ENCODE measurements at regions not wholly inside any gene's neighbourhood (a gene's known extent, or its start where the extent isn't known, plus 50 kb on each side); places are given as distances from the start of the nearest gene placed in this dataset.

DNA sequence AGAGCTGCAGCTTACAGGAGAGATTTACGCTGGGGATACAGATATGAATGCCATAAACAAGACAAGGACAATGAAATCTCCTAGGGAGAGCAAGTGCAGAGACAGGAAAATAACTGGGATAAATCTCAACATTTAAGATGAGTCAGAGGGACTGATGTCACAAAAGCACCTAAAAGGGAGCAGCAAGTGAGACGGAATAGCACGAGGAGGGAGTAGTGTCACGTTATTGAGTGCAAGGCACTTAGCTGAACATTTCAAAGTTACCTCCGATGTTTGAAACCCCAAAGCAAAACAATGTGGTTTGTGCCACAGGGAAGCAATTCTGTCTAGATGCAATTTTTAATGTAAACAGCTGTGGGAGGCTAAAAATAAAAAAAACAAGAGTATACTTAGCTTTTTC lies 1131.7 kb upstream of the EYS start:
- no peak for DNase-seq (ENCODE audit: low read depth)

DNA sequence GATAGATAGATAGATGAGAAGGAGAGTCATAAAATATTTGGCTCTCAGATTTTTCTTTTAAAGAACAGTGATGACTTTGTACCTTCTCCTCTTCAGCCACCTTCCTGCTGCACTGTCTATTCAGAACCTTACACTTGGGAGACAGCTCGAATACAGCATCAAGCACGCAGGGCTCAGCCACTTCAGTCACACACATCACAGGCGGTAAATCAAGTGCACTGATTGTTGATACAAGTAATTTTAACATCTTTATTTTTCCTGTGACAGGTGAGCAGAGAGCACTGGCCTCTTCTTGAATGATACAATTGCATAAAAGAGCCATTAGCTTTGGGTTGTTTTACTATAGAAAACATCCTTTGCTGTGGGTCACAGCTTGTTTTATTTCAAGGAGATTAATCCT lies 1118.5 kb upstream of the EYS start:
- DNase-seq (ENCODE audit: low read depth) = no peak

DNA sequence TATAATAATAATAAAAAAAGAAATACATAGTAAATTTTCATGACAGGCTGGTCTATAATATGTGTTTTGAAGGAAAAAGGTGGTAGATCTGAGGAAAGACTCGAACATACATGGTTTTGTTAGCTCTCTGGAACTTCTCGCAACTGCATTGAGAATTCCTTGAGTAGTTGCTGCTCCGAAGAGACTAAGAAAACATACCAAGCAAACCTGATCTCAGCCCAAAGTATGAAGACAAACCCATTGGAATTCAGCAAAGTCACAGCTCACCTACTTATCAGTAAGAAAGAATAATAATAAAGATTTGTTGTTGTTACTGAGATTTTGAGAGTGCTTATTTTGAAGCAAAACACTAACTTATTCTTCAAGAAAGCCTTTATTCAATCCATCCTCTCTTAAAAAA lies 1107.1 kb upstream of the EYS start:
- no peak for DNase-seq (ENCODE audit: low read depth)

DNA sequence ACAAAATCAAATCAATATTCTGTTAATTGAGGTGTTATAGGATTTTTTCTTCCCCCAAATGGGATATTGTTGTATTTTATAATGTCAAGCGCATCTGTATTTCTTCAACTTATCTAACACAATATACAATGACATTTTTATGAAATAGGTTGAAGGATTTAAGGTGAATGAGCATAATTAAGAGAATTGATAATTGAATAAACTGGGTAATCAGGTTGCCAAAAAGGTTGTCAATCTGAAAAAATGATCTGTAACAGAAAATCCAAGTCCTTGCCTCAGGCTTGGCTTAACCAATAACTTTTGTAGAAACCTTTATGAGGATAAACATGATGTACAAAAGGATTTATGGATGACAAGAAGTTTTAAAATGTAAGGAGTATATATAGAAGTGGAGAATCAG lies 1101.7 kb upstream of the EYS start:
- DNase-seq (ENCODE audit: low read depth) = no peak

DNA sequence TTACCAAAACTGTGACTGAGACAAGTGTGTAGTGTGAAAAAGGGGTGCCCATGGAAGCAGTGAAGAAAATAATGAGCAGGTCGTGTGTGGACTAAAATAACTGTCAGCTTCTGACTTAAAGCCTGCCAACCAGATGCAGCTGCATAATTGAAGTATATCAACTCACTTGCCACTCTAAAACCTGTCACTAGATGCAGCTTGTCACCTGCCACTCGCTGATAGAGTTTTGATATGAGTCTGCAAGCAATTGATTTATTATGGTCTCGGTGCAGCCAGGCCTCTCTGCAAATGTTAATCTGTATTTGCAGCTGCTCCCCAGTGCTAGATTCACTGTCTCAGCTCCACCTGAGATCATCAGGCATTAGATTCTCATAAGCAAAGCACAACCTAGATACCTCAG lies 1090.0 kb upstream of the EYS start:
- DNase-seq (ENCODE audit: low read depth) = no peak

GRCh38 chr6:66788579-66788978 lies 1081.6 kb upstream of the EYS start:
- DNase-seq (ENCODE audit: low read depth) = no peak

- DNase-seq (ENCODE audit: low read depth) = no peak
Measured at GRCh38 chr6:66772800-66773199, 1065.8 kb upstream of the EYS start.

DNA sequence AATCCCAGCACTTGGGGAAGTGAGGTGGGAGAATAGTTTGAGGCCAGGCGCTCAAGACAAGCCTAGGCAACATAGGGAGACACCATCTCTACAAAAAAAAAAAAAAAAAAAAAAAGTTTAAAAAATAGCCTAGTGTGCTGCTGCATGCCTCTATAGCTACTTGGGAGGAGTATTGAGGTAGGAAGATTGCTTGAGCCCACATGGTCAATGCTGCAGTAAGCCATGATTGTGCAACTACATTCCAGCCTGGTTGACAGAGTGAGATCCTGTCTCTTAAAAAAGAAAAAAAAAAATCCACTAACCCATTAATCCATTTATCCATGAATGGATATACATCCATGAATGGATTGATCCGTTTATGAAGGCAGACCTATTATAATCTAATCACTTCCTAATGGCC lies 1064.6 kb upstream of the EYS start:
- DNase-seq (ENCODE audit: low read depth) = no peak

DNA sequence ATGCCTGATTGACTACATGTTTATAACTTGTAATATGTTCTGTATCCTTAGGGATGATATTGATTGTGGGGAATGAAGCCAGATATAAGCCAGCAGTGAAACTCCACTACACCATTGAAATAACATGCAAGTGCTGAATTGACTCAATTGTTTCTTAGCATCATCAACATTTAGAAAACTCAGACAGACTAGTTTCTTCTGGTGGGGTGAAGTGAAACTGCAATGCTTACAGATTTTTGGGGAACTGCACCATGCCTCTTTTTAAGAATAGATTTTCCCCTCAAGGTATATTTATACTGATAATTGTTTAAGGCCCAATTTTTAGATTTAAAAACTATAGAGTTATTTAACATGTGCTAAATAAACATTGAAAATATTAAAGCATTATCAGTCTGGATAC lies 1044.6 kb upstream of the EYS start:
- DNase-seq (ENCODE audit: low read depth) = no peak

DNA sequence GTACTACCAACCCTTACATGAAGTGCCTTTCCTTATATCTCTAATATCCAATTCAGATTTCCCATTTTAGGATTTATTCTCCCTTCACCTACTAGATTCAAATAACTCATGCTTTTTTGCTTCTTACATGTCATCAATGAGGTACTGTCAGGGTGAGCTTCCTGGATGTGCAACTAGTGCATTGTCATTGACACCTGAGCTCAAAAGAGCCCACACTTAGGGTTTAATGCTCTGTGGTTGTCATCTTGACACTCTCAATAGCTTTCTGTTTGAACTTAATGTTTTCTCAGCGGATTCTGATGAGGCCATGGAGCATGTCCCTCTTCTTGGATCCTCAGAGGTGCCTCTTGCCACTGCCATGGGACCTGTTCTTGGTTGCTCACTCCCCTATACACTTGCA lies 1033.3 kb upstream of the EYS start:
- no peak for DNase-seq (ENCODE audit: low read depth)

DNA sequence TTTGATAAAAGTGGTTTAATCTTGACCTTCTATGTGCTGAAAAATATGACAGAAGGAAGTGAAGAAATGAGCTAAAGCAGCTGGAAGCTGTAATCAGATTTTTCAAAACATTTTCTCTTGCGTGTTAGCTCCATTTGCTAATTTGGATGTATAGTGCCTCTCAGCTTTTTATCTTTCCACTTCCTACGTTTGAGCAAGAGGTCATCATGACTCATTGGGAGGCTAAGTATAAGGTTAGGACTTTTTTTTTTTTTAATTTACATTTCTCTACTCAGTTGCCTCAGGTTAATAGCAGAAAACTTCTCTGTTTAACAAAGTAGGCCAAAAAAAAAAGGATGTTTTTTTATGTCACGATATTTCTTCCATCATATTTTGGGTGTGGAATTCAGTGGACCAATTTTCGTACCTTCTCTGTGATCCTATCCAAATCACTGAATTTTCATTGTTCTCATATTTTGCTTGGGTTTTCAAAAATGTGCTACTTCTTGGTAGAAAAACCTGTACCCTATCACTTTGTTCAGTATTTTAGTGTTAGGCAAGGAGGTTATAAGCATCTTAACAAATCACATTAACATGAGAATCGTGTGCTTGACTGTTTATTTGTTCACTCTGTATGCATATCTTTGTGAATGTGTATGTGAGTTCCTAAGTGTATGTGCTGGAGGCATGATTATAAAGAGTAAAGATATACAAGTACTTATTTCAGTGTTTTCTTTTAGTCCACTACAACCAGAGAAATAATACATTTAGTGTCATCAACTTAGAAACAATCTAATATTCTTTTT lies 1028.3 kb upstream of the EYS start:
- no peak for DNase-seq (ENCODE audit: low read depth)

DNA sequence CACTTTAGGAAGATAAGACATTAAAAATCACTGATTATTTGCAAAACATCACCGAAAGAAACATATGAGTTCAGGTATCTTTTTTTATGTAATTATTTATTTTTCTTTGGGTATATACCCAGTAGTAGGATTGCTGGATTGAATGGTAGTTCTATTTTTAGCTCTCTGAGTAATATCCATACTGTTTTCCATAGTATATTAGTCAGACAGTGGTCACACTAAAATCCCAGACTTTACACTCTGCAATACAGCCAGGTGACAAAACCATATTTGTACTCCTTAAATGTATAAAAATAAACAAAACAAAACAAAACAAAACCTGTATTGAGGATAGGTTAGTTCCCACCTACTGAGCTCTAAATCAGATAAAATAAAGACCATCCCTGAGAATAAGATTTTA lies 1024.3 kb upstream of the EYS start:
- DNase-seq (ENCODE audit: low read depth) = no peak

GRCh38 chr6:66725670-66726069 lies 1018.6 kb upstream of the EYS start:
- no peak for DNase-seq (ENCODE audit: low read depth)

GRCh38 chr6:66717801-66718200 lies 1010.8 kb upstream of the EYS start:
- DNase-seq (ENCODE audit: low read depth) = no peak

GRCh38 chr6:66699385-66699784 lies 992.4 kb upstream of the EYS start:
- no peak for DNase-seq (ENCODE audit: low read depth)

GRCh38 chr6:66689608-66690007 lies 982.6 kb upstream of the EYS start:
- no peak for DNase-seq (ENCODE audit: low read depth)

- no peak for DNase-seq (ENCODE audit: low read depth)
Measured at GRCh38 chr6:66687611-66688140, 980.6 kb upstream of the EYS start.

- no peak for DNase-seq (ENCODE audit: low read depth)
Measured at GRCh38 chr6:66675906-66676305, 968.9 kb upstream of the EYS start.

DNA sequence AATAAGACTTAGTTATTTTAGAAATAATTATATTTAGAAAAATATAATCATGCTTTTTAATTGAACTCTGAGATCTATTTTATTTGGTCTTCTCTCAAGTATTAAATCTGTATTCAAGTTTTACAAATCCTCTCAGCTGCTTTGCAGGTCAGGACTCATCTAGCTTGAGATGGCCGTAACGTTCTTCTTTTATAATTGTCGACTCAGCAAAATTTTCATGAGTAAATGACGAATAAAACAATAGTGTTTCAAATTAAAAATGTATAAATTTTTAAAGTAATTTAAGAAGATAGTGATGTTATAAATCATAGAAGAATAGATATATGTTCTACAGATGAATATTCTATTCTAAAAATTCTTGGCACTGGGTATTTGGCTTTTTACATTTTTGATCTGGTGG lies 957.1 kb upstream of the EYS start:
- no peak for DNase-seq (ENCODE audit: low read depth)

- no peak for DNase-seq (ENCODE audit: low read depth)
Measured at GRCh38 chr6:66662721-66663507, 955.9 kb upstream of the EYS start.

GRCh38 chr6:66662196-66662595 lies 955.2 kb upstream of the EYS start:
- DNase-seq (ENCODE audit: low read depth) = peak; percentile 6

- DNase-seq (ENCODE audit: low read depth) = no peak
Measured at GRCh38 chr6:66655420-66655819, 948.4 kb upstream of the EYS start.

DNA sequence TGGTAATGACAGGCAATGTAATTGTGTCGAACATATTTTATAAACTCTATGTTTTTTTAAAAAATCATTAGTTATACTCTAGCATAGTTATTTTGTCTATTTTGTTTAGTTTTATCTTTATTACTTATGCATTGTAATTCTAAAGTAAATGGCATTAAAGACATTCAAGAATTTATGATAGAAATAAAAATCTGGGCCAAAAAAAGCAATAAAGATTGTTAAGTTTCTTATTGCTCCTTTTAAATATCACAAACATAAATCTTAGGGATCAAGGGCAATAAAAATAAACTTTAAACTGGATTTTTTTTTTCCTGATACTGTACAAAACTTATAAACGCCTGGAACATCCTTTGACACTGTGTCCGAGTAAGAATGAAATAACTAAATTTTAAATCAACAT lies 931.5 kb upstream of the EYS start:
- no peak for DNase-seq (ENCODE audit: low read depth)

Measured in renal cortical epithelial cell (primary cell).